Spleen (tissue), 11 donors: ENCODE measurements at regions not wholly inside any gene's neighbourhood (a gene's known extent, or its start where the extent isn't known, plus 50 kb on each side); places are given as distances from the start of the nearest gene placed in this dataset.

Experiments
- DNase-seq: peaks from one replicate; pipeline ENCODE4 v3.0.0-alpha.2; 2020
- H3K27ac ChIP-seq, 8 donors: fragments of 200-600 bp; sonication (generic) in 7 of 8; 1 replicate in 4 of 8; 2 replicates in 4 of 8; pipeline versions ENCODE4 v1.5.0 to v1.8.0; 2016 to 2021; ENCODE audit warnings: inconsistent platforms in 4 of 8, mild to moderate bottlenecking in 4 of 8, moderate library complexity in 1 of 8
- H3K27me3 ChIP-seq, 7 donors: fragments of 200-600 bp; sonication (generic) in 6 of 7; replicated peaks in 1 of 7; 1 replicate in 4 of 7; 2 replicates in 3 of 7; pipeline versions ENCODE4 v1.5.0 to v1.8.0; 2016 to 2021; ENCODE audit warnings: inconsistent platforms in 3 of 7, mild to moderate bottlenecking in 1 of 7
- H3K36me3 ChIP-seq, 6 donors: fragments of 200-600 bp; sonication (generic) in 5 of 6; 1 replicate in 4 of 6; 2 replicates in 2 of 6; pipeline versions ENCODE4 v1.5.0 to v1.8.0; 2016 to 2021; ENCODE audit warnings: inconsistent platforms in 2 of 6
- H3K4me1 ChIP-seq, 6 donors: fragments of 200-600 bp; sonication (generic) in 5 of 6; 1 replicate in 3 of 6; 2 replicates in 3 of 6; pipeline versions ENCODE4 v1.5.0 to v1.8.0; 2016 to 2021; ENCODE audit warnings: inconsistent platforms in 3 of 6
- H3K4me3 ChIP-seq, 8 donors: fragments of 200-600 bp; sonication (generic) in 7 of 8; 1 replicate in 4 of 8; 2 replicates in 4 of 8; pipeline versions ENCODE4 v1.5.0 to v1.8.0; 2016 to 2021; ENCODE audit warnings: inconsistent platforms in 4 of 8, mild to moderate bottlenecking in 4 of 8, moderate library complexity in 2 of 8
- H3K9me3 ChIP-seq, 8 donors: fragments of 200-600 bp; sonication (generic) in 7 of 8; 1 replicate in 4 of 8; 2 replicates in 4 of 8; pipeline versions ENCODE4 v1.5.0 to v1.8.0; 2016 to 2021; ENCODE audit warnings: inconsistent platforms in 4 of 8
- POLR2A ChIP-seq, 3 donors: fragments of 450-650 bp; IDR thresholded peaks; one replicate each; pipeline ENCODE4 v1.5.1; 2017; ENCODE audit warnings: antibody characterized with exemption in 3 of 3, mild to moderate bottlenecking in 1 of 3
- POLR2AphosphoS5 ChIP-seq, 3 donors: sonication (generic); formaldehyde crosslinking; IDR thresholded peaks; one replicate each; pipeline ENCODE4 v1.5.1; 2017; ENCODE audit warnings: antibody characterized with exemption in 3 of 3
- WGBS, 5 donors: extraction: QIAGEN DNeasy Blood & Tissue Kit in 3 of 5; methylation state at CpG; one replicate each; pipeline versions ENCODE4 v1.1.5 to v1.1.7; 2013 to 2018; 5-methylcytosine and 5-hydroxymethylcytosine counted together
- intact Hi-C: fragments of 100-400 bp; cut with DNase I; formaldehyde crosslinking; loops from one replicate; pipeline ENCODE4 v1.15.0; 2023; ENCODE audit warnings: low total_unique reads
- TF ChIP-seq, protein P1 (sequence below), 11 experiments: fragments of 200-600 bp in 7 of 11; fragments of 450-650 bp in 4 of 11; sonication (generic) in 4 of 11; IDR thresholded peaks in 8 of 11; conservative IDR thresholded peaks in 3 of 11; 1 replicate in 7 of 11; 2 replicates in 4 of 11; pipeline versions ENCODE4 v1.4.0 to v1.8.0; 2016 to 2021; ENCODE audit warnings: antibody characterized with exemption in 11 of 11, inconsistent platforms in 4 of 11, mild to moderate bottlenecking in 1 of 11
- donor health status: healthy with polysubstance abuse.
- donor health status: DM: no; HTN: no; CAD: no; lungs with moderate emphysema.
- donor health status: DM: no; HTN: no; CAD: no.
- donor health status: Bipolar disorder and iron deficiency.
- donor health status: healthy.
- donor health status: DM: no; HTN: no; CAD: no.
- donor health status: DM: yes; HTN: yes; CAD: no.

DNA sequence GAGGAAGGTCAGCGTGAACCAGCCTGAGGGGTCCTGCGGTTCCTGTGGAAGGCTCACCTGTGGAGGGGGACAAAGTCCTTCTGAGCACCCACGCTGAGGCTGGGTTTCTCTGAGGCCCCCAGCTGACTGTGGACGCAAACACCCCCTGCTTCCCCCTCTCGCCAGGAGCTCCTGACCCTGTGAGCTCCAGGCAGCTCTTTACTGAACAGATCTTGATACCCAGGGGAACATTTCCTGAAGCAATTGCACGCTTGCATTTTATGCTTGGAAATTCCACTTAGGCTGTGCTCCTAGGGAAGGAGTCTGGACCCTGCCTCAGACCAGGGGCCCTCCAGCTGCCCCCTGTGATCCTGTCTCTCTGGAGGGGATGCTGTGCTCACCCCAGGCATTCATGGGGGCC lies 454.2 kb upstream of the B3GAT1 start:
- peaks cover 0 to 6% (median 0%) of the 10 kb centered on the region in 7 donors for H3K27me3 ChIP-seq
- H3K27ac ChIP-seq = no peak overlapping the region
- H3K9me3 ChIP-seq = no peaks in the 10 kb centered on the region
- H3K4me3 ChIP-seq = no peak overlapping the region
- H3K36me3 ChIP-seq = no peaks in the 10 kb centered on the region
- intact Hi-C loops = no loop called here
- H3K4me1 ChIP-seq = peaks cover 0 to 7% (median 1%) of the 10 kb centered on the region in 6 donors
- WGBS, 5 donors = 66 to 78% (median 72%) methylated on average over 6 of the region's 6 CpGs
- TF ChIP-seq POLR2A (IDR thresholded peaks at IDR 0.05) (no peak), POLR2AphosphoS5 (IDR thresholded peaks at IDR 0.05) (no peak)
- TF ChIP-seq, protein P1, sequence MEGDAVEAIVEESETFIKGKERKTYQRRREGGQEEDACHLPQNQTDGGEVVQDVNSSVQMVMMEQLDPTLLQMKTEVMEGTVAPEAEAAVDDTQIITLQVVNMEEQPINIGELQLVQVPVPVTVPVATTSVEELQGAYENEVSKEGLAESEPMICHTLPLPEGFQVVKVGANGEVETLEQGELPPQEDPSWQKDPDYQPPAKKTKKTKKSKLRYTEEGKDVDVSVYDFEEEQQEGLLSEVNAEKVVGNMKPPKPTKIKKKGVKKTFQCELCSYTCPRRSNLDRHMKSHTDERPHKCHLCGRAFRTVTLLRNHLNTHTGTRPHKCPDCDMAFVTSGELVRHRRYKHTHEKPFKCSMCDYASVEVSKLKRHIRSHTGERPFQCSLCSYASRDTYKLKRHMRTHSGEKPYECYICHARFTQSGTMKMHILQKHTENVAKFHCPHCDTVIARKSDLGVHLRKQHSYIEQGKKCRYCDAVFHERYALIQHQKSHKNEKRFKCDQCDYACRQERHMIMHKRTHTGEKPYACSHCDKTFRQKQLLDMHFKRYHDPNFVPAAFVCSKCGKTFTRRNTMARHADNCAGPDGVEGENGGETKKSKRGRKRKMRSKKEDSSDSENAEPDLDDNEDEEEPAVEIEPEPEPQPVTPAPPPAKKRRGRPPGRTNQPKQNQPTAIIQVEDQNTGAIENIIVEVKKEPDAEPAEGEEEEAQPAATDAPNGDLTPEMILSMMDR (IDR thresholded peaks at IDR 0.05 in 8 of 11, conservative IDR thresholded peaks at IDR 0.05 in 3 of 11) = no peak
- no peak for DNase-seq

DNA sequence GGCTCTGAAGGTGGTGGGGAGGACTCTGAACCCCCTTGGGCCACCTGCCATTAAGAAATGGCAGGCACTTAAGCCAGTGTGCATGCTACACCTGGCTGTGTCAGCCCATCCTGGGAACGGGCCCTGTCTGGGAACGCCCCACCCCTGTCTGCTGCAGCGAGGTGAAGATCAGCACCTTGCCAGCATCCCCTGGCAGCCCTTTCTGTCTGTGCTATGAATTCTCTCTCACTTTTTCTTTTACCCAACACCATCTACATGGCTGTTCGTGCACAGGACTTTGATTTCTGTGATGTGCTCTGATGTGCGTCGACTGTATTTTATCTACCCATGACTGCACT lies 452.9 kb upstream of the B3GAT1 start:
- Histone ChIP-seq H3K9me3 (no peaks in the 10 kb centered on the region), H3K4me1 (peaks cover 0 to 7% (median 1%) of the 10 kb centered on the region in 6 donors), H3K4me3 (no peak overlapping the region), H3K36me3 (no peaks in the 10 kb centered on the region), H3K27me3 (peaks cover 0 to 6% (median 0%) of the 10 kb centered on the region in 7 donors), H3K27ac (no peak overlapping the region)
- no peak for DNase-seq
- no peak for TF ChIP-seq POLR2A (IDR thresholded peaks at IDR 0.05)
- no peak for TF ChIP-seq POLR2AphosphoS5 (IDR thresholded peaks at IDR 0.05)
- TF ChIP-seq, protein P1 (IDR thresholded peaks at IDR 0.05 in 8 of 11, conservative IDR thresholded peaks at IDR 0.05 in 3 of 11) = no peak
- WGBS, 5 donors = 80 to 94% (median 88%) methylated on average over 6 of the region's 6 CpGs
- intact Hi-C loops = no loop called here

DNA sequence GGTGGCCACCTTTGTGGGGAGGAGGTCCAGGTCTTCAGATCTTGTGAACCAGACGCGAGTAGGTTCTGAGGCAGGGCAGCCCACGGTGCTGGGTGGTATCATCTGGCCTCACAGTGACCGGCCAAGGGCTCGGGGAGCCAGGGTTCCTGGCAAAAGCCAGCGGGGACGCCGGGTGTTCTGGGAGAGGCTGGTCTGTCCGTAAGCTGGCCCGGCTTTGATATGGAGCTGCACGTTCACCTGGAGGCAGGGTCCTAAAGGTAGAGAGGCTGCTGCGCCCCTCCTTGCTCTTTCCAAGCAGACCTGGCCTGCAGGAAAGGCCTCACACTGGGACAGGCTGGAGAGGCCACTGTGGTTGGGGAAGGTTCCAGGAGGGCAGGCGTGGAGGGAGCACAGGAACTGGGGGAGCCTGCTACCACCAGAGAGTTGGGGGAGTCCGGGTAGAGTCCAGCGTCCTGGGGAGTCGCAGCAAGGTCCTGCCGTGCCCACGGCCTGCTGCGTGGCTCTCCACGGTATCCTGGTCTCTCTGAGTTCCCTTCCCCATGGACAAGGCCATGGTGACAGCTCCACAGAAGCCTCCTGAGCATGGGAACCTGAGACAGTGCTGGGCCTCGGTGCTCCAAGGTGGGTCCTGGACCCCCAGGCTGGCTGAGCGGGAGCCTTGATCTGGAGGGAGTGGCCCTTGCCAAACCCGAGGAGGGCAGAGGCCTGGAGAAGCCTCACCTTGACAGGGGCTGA lies 452.4 kb upstream of the B3GAT1 start:
- TF ChIP-seq, protein P1 (IDR thresholded peaks at IDR 0.05 in 8 of 11, conservative IDR thresholded peaks at IDR 0.05 in 3 of 11) = no peak
- TF ChIP-seq POLR2A (IDR thresholded peaks at IDR 0.05) (no peak), POLR2AphosphoS5 (IDR thresholded peaks at IDR 0.05) (no peak)
- Histone ChIP-seq H3K4me3 (no peak overlapping the region), H3K27me3 (peaks cover 0 to 6% (median 0%) of the 10 kb centered on the region in 7 donors), H3K36me3 (no peaks in the 10 kb centered on the region), H3K4me1 (peaks cover 0 to 7% (median 1%) of the 10 kb centered on the region in 6 donors), H3K27ac (no peak overlapping the region), H3K9me3 (no peaks in the 10 kb centered on the region)
- intact Hi-C loops = no loop called here
- no peak for DNase-seq
- 78 to 87% (median 86%) methylated on average over 19 to 23 of the region's 23 CpGs for WGBS, 5 donors

DNA sequence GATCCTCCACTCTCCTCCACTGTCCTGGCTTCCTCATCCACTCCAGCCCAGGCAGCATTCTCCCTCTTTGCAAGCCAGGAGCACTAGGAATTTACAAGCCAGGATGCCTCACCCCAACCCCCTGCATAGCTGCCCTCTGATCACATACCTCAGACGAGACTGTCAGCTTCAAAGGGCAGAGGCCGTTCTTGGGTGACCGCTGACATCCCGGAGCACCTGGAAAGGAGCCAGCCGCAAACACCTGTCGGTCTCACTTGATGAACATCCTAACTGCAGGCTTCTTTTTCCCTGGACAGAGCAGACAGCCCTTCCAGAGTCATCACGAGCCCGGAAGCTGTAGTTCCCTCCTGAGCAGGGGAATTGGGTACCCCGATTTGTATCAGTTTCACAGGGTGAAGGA lies 451.3 kb upstream of the B3GAT1 start:
- intact Hi-C loops = no loop called here
- Histone ChIP-seq H3K27ac (no peak overlapping the region), H3K36me3 (no peaks in the 10 kb centered on the region), H3K9me3 (no peaks in the 10 kb centered on the region), H3K4me3 (no peak overlapping the region), H3K27me3 (peaks cover 0 to 6% (median 0%) of the 10 kb centered on the region in 7 donors), H3K4me1 (peaks cover 0 to 2% (median 0%) of the 10 kb centered on the region in 6 donors)
- no peak for DNase-seq
- TF ChIP-seq POLR2AphosphoS5 (IDR thresholded peaks at IDR 0.05) (no peak), POLR2A (IDR thresholded peaks at IDR 0.05) (no peak)
- TF ChIP-seq, protein P1 (IDR thresholded peaks at IDR 0.05 in 8 of 11, conservative IDR thresholded peaks at IDR 0.05 in 3 of 11) = no peak
- 60 to 79% (median 74%) methylated on average over 9 of the region's 9 CpGs for WGBS, 5 donors
